ENCODE measurements at regions not wholly inside any gene's neighbourhood (a gene's known extent, or its start where the extent isn't known, plus 50 kb on each side); places are given as distances from the start of the nearest gene placed in this dataset.

DNA sequence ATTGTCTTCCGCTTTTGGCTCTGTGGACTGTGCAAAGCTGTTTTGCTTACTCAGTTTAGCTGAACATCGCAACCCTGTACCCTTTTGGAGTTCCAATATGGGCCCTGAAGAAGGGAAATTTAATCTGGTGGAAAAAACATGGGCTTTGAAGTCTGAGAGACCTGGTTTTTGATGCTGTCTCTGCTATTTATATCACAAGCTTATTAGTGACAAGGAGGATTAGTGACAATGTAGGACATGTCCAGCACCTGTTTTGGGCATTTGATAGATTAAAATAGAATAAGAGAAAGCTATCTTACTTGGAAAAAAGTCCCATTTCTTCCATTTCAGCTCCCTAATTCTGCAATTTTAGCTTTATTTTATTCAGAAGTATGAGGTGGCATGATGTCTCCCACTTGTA, 417.3 kb downstream of the SPRY1 start:
- peak overlapping the region; percentile 29 to 69 (median 59) for H3K27ac Mint-ChIP-seq
- peaks cover 39% of the 10 kb centered on the region for H3K4me1 Mint-ChIP-seq
- no peaks in the 10 kb centered on the region for H3K36me3 Mint-ChIP-seq (ENCODE audit: low read depth)
- H3K4me3 Mint-ChIP-seq = peak overlapping the region in 1 of 3 experiments; percentile 39
- no peaks in the 10 kb centered on the region for H3K27me3 Mint-ChIP-seq (ENCODE audit: low read depth)
- no peaks in the 10 kb centered on the region for H3K9me3 Mint-ChIP-seq
- TF ChIP-seq CTCF (IDR thresholded peaks at IDR 0.05; ENCODE audit: unreplicated experiment in 3 of 3) = no peak

- no peak for TF ChIP-seq CTCF (IDR thresholded peaks at IDR 0.05; ENCODE audit: unreplicated experiment in 3 of 3)
- no peak overlapping the region for H3K4me3 Mint-ChIP-seq
- no peaks in the 10 kb centered on the region for H3K36me3 Mint-ChIP-seq (ENCODE audit: low read depth)
- H3K27ac Mint-ChIP-seq = peak overlapping the region in 2 of 3 experiments; percentile 30 to 43
- H3K27me3 Mint-ChIP-seq (ENCODE audit: low read depth) = no peaks in the 10 kb centered on the region
- H3K9me3 Mint-ChIP-seq = peaks cover 4% of the 10 kb centered on the region
- H3K4me1 Mint-ChIP-seq = peaks cover 34% of the 10 kb centered on the region
Measured at GRCh38 chr4:123816462-123816861, 419.9 kb downstream of the SPRY1 start.

DNA sequence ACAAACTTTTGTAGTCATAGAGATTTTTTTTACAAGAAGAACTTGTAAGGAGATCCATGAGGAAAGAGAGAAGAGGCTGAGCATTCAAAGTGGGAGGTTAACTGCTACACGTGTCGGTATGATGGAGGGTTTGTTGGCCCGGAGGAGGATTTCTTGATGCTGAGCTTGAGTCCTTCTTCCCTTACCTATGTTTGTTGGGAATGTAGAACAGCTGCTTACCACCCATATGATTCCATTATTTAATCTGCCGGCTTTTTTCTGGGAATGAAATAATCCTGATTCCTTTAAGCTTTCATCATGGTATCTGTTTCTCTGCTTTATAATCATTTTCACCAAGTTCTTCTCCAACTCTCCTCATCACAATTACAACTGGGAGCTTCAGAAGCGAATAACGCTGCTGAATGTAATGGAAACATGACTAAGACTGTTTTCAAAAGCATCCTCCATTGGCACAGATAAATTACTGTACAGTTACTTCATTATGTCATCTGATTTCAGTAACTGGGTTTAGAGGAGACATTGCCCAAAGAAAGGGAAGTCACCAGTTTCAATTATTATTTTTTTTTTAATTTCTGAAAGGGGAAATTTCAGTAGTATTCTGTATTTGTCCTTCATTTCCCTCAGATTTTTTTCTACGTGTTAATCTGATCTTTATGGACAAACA, 420.6 kb downstream of the SPRY1 start:
- Mint-ChIP-seq H3K36me3 (ENCODE audit: low read depth) (no peaks in the 10 kb centered on the region), H3K27ac (peak overlapping the region in 2 of 3 experiments; percentile 30 to 43), H3K9me3 (peaks cover 4% of the 10 kb centered on the region), H3K4me3 (no peak overlapping the region), H3K27me3 (ENCODE audit: low read depth) (no peaks in the 10 kb centered on the region), H3K4me1 (peaks cover 31% of the 10 kb centered on the region)
- TF ChIP-seq CTCF (IDR thresholded peaks at IDR 0.05; ENCODE audit: unreplicated experiment in 3 of 3) = no peak

GRCh38 chr4:123819362-123820035, 422.9 kb downstream of the SPRY1 start:
- H3K4me1 Mint-ChIP-seq = peaks cover 33% of the 10 kb centered on the region
- no peak overlapping the region for H3K4me3 Mint-ChIP-seq
- no peaks in the 10 kb centered on the region for H3K27me3 Mint-ChIP-seq (ENCODE audit: low read depth)
- no peak overlapping the region for H3K27ac Mint-ChIP-seq
- H3K36me3 Mint-ChIP-seq (ENCODE audit: low read depth) = no peaks in the 10 kb centered on the region
- no peak for TF ChIP-seq CTCF (IDR thresholded peaks at IDR 0.05; ENCODE audit: unreplicated experiment in 3 of 3)
- peaks cover 6% of the 10 kb centered on the region for H3K9me3 Mint-ChIP-seq

- Mint-ChIP-seq H3K9me3 (peaks cover 6% of the 10 kb centered on the region), H3K27me3 (ENCODE audit: low read depth) (no peaks in the 10 kb centered on the region), H3K36me3 (ENCODE audit: low read depth) (no peaks in the 10 kb centered on the region), H3K4me3 (no peak overlapping the region), H3K27ac (peak overlapping the region in 1 of 3 experiments; percentile 36), H3K4me1 (peaks cover 42% of the 10 kb centered on the region)
- no peak for TF ChIP-seq CTCF (IDR thresholded peaks at IDR 0.05; ENCODE audit: unreplicated experiment in 3 of 3)
Measured at GRCh38 chr4:123821861-123822260, 425.3 kb downstream of the SPRY1 start.
